Breast epithelium (tissue), 4 donors: ENCODE measurements at regions not wholly inside any gene's neighbourhood (a gene's known extent, or its start where the extent isn't known, plus 50 kb on each side); places are given as distances from the start of the nearest gene placed in this dataset.

ENCODE experiments used
- DNase-seq, 2 donors: peaks; one replicate each; pipeline ENCODE4 v3.0.0-alpha.2; 2019; ENCODE audit warnings: low spot score in 2 of 2
- H3K27ac ChIP-seq, 2 donors: fragments of 200-600 bp; sonication (generic) in 1 of 2; one replicate each; pipeline ENCODE4 v1.5.1; 2016 to 2019; ENCODE audit warnings: mild to moderate bottlenecking in 1 of 2
- H3K27me3 ChIP-seq, 2 donors: fragments of 200-600 bp; sonication (generic) in 1 of 2; one replicate each; pipeline versions ENCODE4 v1.5.1 to v1.6.0; 2017 to 2019; ENCODE audit warnings: control low read depth in 1 of 2, mild to moderate bottlenecking in 1 of 2
- H3K36me3 ChIP-seq: fragments of 200-600 bp; one replicate; pipeline ENCODE4 v1.5.1; 2019
- H3K4me1 ChIP-seq, 2 donors: fragments of 200-600 bp; sonication (generic); one replicate each; pipeline ENCODE4 v1.5.1; 2016 to 2019; ENCODE audit warnings: control low read depth in 1 of 2
- H3K4me3 ChIP-seq, 3 donors: fragments of 200-600 bp; sonication (generic); 1 replicate in 2 of 3; 2 replicates in 1 of 3; pipeline ENCODE4 v1.5.1; 2016 to 2019; ENCODE audit warnings: mild to moderate bottlenecking in 3 of 3, moderate library complexity in 2 of 3
- H3K9me3 ChIP-seq, 2 donors: fragments of 200-600 bp; sonication (generic) in 1 of 2; one replicate each; pipeline ENCODE4 v1.5.1; 2016 to 2019; ENCODE audit warnings: control low read depth in 1 of 2
- CTCF ChIP-seq, 3 donors: fragments of 450-650 bp; IDR thresholded peaks; one replicate each; pipeline ENCODE4 v1.5.1; 2016 to 2017; ENCODE audit warnings: antibody characterized with exemption in 3 of 3, mild to moderate bottlenecking in 3 of 3, moderate library complexity in 3 of 3
- POLR2A ChIP-seq: fragments of 450-650 bp; IDR thresholded peaks from one replicate; pipeline ENCODE4 v1.6.1; 2016; ENCODE audit warnings: antibody characterized with exemption, mild to moderate bottlenecking, moderate library complexity
- POLR2AphosphoS5 ChIP-seq, 3 donors: sonication (generic); formaldehyde crosslinking; IDR thresholded peaks; one replicate each; pipeline ENCODE4 v1.6.1; 2017; ENCODE audit warnings: antibody characterized with exemption in 3 of 3
- intact Hi-C: fragments of 100-400 bp; cut with DNase I; formaldehyde crosslinking; loops from one replicate; pipeline ENCODE4 v1.15.1; 2023; ENCODE audit warnings: low total_unique reads

GRCh38 chr16:26749072-26749471, 317.7 kb upstream of the C16orf82 start:
- TF ChIP-seq POLR2A (no peak), POLR2AphosphoS5 (IDR thresholded peaks at IDR 0.05) (no peak), CTCF (IDR thresholded peaks at IDR 0.05) (no peak)
- no peak overlapping the region for H3K4me3 ChIP-seq

GRCh38 chr16:26752166-26752565, 314.6 kb upstream of the C16orf82 start:
- no peaks in the 10 kb centered on the region for H3K27me3 ChIP-seq
- H3K36me3 ChIP-seq, result no peaks in the 10 kb centered on the region
- TF ChIP-seq POLR2A, result no peak
- TF ChIP-seq CTCF (IDR thresholded peaks at IDR 0.05), result no peak
- no peak for TF ChIP-seq POLR2AphosphoS5 (IDR thresholded peaks at IDR 0.05)
- H3K9me3 ChIP-seq, result no peaks in the 10 kb centered on the region
- intact Hi-C loops, result no loop called here
- DNase-seq, result no peak
- H3K4me1 ChIP-seq, result no peaks in the 10 kb centered on the region
- no peak overlapping the region for H3K4me3 ChIP-seq
- H3K27ac ChIP-seq, result no peak overlapping the region

More at GRCh38 chr16:26749072-26749471, 317.7 kb upstream of the C16orf82 start:
- H3K27me3 ChIP-seq, result no peaks in the 10 kb centered on the region
- H3K36me3 ChIP-seq, result no peaks in the 10 kb centered on the region
- intact Hi-C loops, result no loop called here
- H3K4me1 ChIP-seq, result no peaks in the 10 kb centered on the region
- H3K9me3 ChIP-seq, result no peaks in the 10 kb centered on the region
- no peak overlapping the region for H3K27ac ChIP-seq
- DNase-seq, result no peak

GRCh38 chr16:26756633-26757032, 310.1 kb upstream of the C16orf82 start:
- DNase-seq, result no peak
- H3K27me3 ChIP-seq, result no peaks in the 10 kb centered on the region
- H3K36me3 ChIP-seq, result no peaks in the 10 kb centered on the region
- intact Hi-C loops, result no loop called here
- no peak overlapping the region for H3K27ac ChIP-seq
- H3K4me3 ChIP-seq, result no peak overlapping the region
- no peak for TF ChIP-seq POLR2A
- no peak for TF ChIP-seq CTCF (IDR thresholded peaks at IDR 0.05)
- no peak for TF ChIP-seq POLR2AphosphoS5 (IDR thresholded peaks at IDR 0.05)
- H3K9me3 ChIP-seq, result no peaks in the 10 kb centered on the region
- no peaks in the 10 kb centered on the region for H3K4me1 ChIP-seq

GRCh38 chr16:26762594-26762993, 304.1 kb upstream of the C16orf82 start:
- no peaks in the 10 kb centered on the region for H3K36me3 ChIP-seq
- no peak overlapping the region for H3K27ac ChIP-seq
- H3K9me3 ChIP-seq, result no peaks in the 10 kb centered on the region
- DNase-seq, result no peak
- TF ChIP-seq POLR2AphosphoS5 (IDR thresholded peaks at IDR 0.05) (no peak), CTCF (IDR thresholded peaks at IDR 0.05) (no peak), POLR2A (no peak)
- intact Hi-C loops, result no loop called here
- no peak overlapping the region for H3K4me3 ChIP-seq
- no peaks in the 10 kb centered on the region for H3K27me3 ChIP-seq
- H3K4me1 ChIP-seq, result no peaks in the 10 kb centered on the region

- H3K9me3 ChIP-seq, result no peaks in the 10 kb centered on the region
- no peaks in the 10 kb centered on the region for H3K27me3 ChIP-seq
- no peaks in the 10 kb centered on the region for H3K36me3 ChIP-seq
- no peak for TF ChIP-seq POLR2AphosphoS5 (IDR thresholded peaks at IDR 0.05)
- no peak for TF ChIP-seq POLR2A
- TF ChIP-seq CTCF (IDR thresholded peaks at IDR 0.05), result peak in 1 of 3 donors; percentile 11
- no peaks in the 10 kb centered on the region for H3K4me1 ChIP-seq
- DNase-seq, result no peak
- no peak overlapping the region for H3K4me3 ChIP-seq
- no peak overlapping the region for H3K27ac ChIP-seq
- intact Hi-C loops, result no loop called here
Measured at GRCh38 chr16:26765087-26765486, 301.6 kb upstream of the C16orf82 start.
